NCI-H526 (cell line): ENCODE measurements at regions not wholly inside any gene's neighbourhood (a gene's known extent, or its start where the extent isn't known, plus 50 kb on each side); places are given as distances from the start of the nearest gene placed in this dataset.
A peak's percentile ranks its signal among the peaks of the same experiment; 100 is the strongest.
"Not testable (repeated sequence)": the region's sequence is repeated elsewhere in the genome, so short reads cannot be mapped to it uniquely, and the experiment has no call there.

Experiments used
- DNase-seq, 2 experiments: peaks; one replicate each; lab custom pipeline; 2025; lab: John Stamatoyannopoulos, UW

GRCh38 chr3:21989341-21990042 is 238.5 kb upstream of the ZNF385D start:
- no peak for DNase-seq

GRCh38 chr3:21991061-21991460 is 240.1 kb upstream of the ZNF385D start:
- no peak for DNase-seq

DNA sequence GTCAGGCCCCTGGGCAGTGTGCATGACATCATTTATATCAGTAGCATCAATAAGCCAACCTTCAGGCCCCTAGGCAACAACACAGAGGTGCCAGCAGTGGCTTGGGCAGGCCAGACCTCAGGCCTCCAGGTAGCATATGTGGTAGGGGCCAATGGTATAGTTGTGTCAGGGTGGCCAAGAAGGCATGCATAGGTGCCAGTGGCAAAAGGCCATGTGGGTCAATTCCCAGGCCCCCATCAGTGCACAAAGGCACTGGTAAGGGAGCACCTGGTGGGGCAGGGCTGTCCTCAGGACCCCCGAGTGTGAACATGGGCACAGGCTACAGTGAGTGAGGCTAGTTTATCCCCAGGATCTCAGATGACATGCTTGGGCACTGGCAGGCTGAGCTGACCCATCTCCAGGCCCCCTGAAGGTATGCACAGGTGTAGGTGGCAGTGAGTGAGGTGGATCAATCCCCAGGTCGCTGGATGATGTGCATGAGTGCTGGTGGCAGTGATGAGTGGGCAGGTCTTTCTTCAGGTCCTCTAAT is 244.1 kb upstream of the ZNF385D start:
- no peak for DNase-seq

- no peak for DNase-seq
These were observed 256.4 kb upstream of the ZNF385D start for GRCh38 chr3:22007368-22007767.

GRCh38 chr3:22010997-22011396 is 260.0 kb upstream of the ZNF385D start:
- DNase-seq, result no peak

DNA sequence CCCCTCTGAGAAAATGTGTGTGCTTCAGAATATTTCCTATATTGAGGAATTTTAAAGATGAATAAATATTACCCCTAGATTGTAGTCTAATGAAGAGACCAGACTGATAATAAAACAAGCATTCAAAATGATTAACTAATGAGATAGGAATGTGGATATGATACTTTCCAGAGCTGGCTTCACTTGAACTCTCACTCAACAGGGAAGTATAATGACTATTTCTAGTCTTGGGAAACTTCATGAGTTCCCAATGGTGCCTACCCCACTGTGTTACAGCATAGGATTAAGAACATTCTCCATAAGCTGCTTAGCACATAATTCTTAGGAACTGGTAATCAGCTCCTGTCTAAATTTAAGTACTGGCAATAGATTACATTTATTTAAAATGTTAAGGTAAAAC is 261.5 kb upstream of the ZNF385D start:
- no peak for DNase-seq

- DNase-seq, result no peak
These were observed 262.6 kb upstream of the ZNF385D start for GRCh38 chr3:22013641-22014040.

- DNase-seq, result no peak
These were observed 265.2 kb upstream of the ZNF385D start for GRCh38 chr3:22016197-22016596.

GRCh38 chr3:22024638-22025037 is 273.6 kb upstream of the ZNF385D start:
- DNase-seq, result not testable (repeated sequence)

DNA sequence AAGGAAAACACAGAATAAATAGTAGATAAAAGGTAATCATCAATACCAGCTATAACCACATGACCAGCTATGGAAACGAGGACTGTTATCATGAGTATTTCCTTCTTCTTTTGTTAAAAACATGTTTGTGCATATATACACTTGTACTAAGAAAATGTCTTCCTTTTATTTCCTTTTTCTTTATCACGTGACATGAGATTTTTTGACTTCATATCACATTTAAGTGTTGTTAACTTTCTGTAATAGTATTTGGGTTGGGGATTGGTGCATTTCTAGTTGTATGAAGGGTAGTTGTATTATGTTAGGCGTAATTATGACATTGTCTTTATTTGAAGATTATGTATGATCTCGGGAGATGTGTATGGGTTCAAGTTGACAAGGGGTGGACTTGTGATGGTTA is 278.5 kb upstream of the ZNF385D start:
- no peak for DNase-seq

DNA sequence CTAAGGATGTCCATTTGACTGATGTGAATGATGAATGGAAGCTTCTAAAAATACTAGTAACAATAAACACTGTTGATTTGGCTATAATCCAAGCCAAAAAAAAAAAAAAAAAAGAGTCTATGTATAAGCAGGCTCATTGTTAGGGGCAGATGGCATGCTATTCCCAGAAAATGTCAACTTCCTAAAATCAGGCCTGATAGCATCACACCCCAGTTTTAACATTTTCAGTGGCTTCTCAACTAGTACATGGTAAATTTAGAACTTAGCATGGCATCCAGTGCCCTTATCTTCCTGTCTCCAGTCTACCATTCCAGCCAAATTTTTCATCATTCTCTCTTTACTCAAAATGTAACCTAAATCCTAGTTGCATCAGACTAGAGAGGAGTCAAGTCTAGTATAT is 288.2 kb upstream of the ZNF385D start:
- DNase-seq, result no peak

GRCh38 chr3:22040150-22040549 is 289.1 kb upstream of the ZNF385D start:
- no peak for DNase-seq

DNA sequence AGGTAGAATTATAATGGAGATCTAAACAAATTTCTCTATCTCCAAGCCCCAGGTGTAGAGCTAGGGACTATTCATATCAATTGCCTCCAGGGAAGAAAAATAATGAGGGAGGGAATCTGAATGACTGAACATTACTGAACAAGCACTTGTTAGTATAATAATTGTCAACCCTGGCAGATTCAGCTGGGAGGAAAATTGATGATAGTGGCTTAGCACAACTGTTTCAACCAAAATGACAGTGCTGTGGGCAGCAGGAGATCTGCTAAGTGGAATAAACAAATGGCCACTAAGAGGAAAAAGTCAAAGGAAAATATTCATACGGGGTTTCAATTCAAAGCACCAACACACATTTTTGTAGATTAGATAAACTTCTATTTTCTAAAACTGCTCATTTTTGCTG is 294.9 kb upstream of the ZNF385D start:
- peak; percentile 47 to 73 for DNase-seq

DNA sequence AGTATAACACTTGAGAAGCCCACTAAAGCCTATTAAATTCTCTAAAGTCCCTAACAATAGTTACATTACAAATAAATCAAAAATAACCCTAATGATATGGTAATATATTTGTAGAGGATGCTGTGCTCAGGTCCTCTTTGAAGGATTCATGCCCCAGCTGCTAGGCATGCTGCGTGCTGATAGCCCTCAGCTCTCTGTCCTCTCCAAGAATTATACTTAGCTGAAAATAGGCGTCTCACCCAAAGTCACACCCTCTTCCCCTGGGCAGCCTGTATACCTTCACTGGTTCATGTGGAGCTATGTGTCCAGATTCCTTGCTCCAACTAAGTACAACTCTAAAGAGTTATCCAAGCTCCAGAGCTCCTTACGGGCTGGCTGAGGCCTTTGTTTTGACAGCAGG is 312.5 kb upstream of the ZNF385D start:
- no peak for DNase-seq

DNA sequence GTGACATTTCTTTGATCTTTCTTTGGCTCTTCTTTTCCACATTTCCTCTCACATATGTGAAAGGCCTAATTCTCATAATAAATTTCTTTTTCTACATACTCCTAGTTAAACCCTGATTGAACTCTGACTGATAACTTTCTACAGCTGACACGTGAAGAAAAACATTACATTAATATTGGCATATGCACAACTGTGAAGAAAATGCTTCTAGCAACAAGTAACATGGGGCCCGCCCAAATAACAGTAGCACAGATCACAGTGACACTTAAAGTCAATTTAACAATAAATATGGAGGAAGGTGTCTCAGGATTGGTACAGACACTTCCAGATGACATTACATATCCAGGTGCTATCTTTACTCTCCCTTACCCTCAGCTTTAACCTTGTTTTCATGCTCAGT is 317.6 kb upstream of the ZNF385D start:
- DNase-seq, result no peak

GRCh38 chr3:22088204-22088603 is 337.2 kb upstream of the ZNF385D start:
- DNase-seq, result no peak

GRCh38 chr3:22089284-22089683 is 338.3 kb upstream of the ZNF385D start:
- peak; percentile 14 to 74 for DNase-seq

DNA sequence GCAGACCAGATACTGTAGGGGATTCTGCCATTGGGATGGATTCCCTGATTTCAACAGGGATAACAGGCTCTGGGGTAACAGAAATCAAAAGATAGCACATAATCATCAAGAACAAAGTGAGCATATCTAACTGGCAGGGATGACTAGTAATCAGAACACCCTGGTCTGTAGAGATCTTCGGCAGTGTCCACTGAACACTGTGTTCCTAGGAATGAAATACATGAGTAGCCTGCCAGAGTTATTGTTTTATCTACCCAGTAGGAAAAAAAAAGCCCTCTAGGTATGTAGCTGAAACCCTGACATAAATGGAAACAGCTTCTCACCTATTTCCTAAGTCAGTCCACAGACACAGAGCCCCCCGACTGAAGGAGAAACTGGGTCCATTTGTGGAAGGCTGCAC is 340.3 kb upstream of the ZNF385D start:
- DNase-seq, result no peak

DNA sequence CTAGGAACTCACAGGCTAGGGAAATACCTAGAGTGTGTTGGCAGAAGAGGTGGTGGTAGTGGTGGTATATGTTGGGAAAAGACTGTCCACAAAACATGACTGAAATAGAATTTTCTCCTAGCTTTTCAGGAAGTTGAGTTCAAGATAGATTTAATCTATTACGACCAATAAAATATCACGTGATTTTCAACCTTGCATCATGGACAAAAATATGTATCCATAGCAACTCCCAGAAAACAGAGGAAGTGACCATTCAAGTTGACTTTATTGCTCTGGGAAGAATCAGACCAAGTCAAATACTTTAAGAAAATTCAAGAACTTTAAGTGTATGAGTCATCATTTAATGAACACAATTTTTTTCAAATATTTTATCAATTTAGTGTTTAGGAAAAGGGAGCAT is 347.0 kb upstream of the ZNF385D start:
- no peak for DNase-seq

- DNase-seq, result no peak
These were observed 350.3 kb upstream of the ZNF385D start for GRCh38 chr3:22101351-22101750.

GRCh38 chr3:22101811-22102210 is 350.8 kb upstream of the ZNF385D start:
- DNase-seq, result no peak

GRCh38 chr3:22103423-22103822 is 352.4 kb upstream of the ZNF385D start:
- no peak for DNase-seq

DNA sequence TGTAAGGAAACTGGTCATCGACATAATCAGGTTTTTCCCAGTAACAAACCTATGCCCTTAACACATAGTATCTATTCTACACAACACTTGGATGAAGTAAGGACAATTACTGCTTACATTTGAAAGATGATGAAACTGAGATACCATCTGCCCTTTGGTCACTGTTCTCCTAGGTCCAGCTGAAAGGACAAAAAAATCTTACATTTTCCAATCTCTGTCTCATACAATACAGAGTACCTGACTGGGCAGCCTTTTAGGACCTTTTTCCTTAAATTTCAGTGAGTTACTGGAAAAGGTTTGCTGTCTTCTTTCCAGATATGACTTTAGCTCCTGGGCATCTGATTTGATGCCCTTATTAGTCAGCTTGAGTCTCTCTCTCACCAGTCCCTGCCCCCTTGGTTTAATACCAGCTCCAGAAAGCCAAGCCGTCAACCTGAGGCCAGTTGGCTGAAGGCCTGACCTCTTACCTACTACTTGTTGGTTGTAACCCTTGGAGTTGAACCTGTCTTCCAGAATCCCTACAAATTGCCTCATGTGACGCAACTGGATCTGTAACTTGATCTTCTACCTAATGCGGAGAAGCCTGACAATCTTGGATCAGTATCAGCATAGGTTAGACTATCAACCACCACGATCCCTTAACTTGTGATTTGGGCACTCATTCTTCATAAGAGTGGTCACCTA is 355.3 kb upstream of the ZNF385D start:
- no peak for DNase-seq

DNA sequence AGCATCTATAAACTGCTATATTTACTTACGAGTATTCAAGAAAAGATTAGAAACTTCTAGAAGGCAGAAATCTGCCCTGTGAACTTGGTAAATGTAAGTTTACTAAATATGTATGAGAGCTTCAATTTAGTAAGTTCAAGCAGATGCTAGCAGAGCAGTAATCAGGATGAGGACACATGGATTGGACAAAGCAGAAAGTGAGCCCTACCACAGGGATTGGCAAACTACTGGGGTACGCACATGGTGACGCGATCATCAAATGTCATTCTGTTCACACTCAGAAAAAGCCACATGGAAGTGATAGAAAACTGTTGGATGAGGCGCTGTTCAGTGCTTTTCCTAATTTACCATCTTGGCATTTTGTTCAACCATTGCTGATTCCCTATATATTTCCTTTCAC is 360.2 kb upstream of the ZNF385D start:
- DNase-seq, result no peak
